ENCODE measurements at regions not wholly inside any gene's neighbourhood (a gene's known extent, or its start where the extent isn't known, plus 50 kb on each side); places are given as distances from the start of the nearest gene placed in this dataset.

DNA sequence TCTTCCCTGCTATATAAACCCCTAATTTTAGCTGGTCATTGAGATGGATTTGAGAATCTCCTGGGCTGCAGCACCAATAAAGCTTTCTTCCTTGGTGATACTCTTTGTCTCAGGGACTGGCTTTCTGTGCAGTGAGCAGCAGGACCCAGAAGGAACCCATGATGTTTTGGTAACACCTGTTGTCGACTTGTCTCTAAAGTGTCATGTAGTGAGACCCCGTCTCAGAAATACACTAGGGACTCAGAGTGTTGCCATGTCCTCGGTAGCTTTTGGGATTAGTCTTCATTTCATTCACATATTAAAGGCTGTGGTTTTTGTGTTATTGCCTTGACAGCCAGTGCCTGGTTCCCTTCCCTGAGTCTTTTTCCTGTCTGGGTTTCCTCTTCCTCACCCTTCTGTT lies 1078.7 kb downstream of the TBC1D22A start:
- TF ChIP-seq EZH2 (IDR thresholded peaks at IDR 0.05) (no peak), POLR2AphosphoS5 (IDR thresholded peaks at IDR 0.05; ENCODE audit: borderline replicate concordance, low read depth, low read length) (no peak)
